ENCODE measurements at regions not wholly inside any gene's neighbourhood (a gene's known extent, or its start where the extent isn't known, plus 50 kb on each side); places are given as distances from the start of the nearest gene placed in this dataset.

DNA sequence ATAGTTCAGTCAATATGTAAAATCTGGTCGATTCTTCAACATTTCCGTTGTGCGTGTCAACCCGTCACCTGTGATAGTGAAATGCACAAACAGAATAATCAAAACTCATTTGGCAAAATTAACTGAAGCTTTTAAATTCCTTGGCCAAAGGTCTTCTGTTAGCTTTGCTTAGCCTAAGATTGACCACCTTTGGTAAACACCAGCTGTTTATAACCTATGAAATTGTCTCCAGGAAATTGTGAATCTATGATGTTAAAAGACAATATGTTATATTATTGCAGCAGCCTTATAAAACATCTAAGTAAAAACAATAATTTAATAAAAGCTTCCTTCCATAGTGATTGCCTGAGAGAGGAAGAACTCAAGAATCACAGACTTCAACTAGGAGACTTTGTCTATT lies 196.8 kb downstream of the IL15 start:
- Histone ChIP-seq H3K4me3 (replicated peaks in 1 of 3; ENCODE audit: low read depth in 2 of 3, low read length in 3 of 3) (no peak overlapping the region), H2AFZ (ENCODE audit: insufficient read depth, low read depth, low read length, poor library complexity, severe bottlenecking) (no peak overlapping the region), H3K4me2 (replicated peaks; ENCODE audit: extremely low read depth, low read length, poor library complexity, severe bottlenecking) (no peak overlapping the region), H3K9ac (ENCODE audit: insufficient read depth, low read length, poor library complexity, severe bottlenecking) (no peak overlapping the region), H3K79me2 (ENCODE audit: insufficient read depth, low read length) (no peaks in the 10 kb centered on the region), H3K36me3 (replicated peaks in 1 of 2; ENCODE audit: control insufficient read depth in 1 of 2, insufficient read depth in 2 of 2, low read length in 2 of 2) (no peaks in the 10 kb centered on the region), H3K4me1 (ENCODE audit: control insufficient read depth in 1 of 2, insufficient read depth in 2 of 2, low read length in 2 of 2) (no peaks in the 10 kb centered on the region), H3K9me3 (replicated peaks in 1 of 2; ENCODE audit: control insufficient read depth in 1 of 2, insufficient read depth in 1 of 2, low read length in 2 of 2) (peaks cover 0 to 5% of the 10 kb centered on the region in 2 donors), H3K27me3 (ENCODE audit: control insufficient read depth in 2 of 2, insufficient read depth in 2 of 2, low read length in 2 of 2) (no peaks in the 10 kb centered on the region), H3K27ac (ENCODE audit: low read depth in 1 of 2, low read length in 2 of 2) (no peak overlapping the region), H4K20me1 (ENCODE audit: insufficient read depth, low read length) (no peaks in the 10 kb centered on the region)
- intact Hi-C loops (cut with micrococcal nuclease), result no loop called here
- no peak overlapping the region for H3K27ac Mint-ChIP-seq
- H3K4me1 Mint-ChIP-seq, result no peaks in the 10 kb centered on the region
- H3K9me3 Mint-ChIP-seq, result peaks cover 2 to 19% (median 12%) of the 10 kb centered on the region in 7 donors
- no peak overlapping the region for H3K4me3 Mint-ChIP-seq
- H3K27me3 Mint-ChIP-seq (ENCODE audit: low read depth in 3 of 3), result no peaks in the 10 kb centered on the region
- DNase-seq, result no peak
- H3K36me3 Mint-ChIP-seq, result no peaks in the 10 kb centered on the region
- no peak for TF ChIP-seq CTCF (IDR thresholded peaks at IDR 0.05)
- WGBS (ENCODE audit: insufficient coverage), result no CpG with 5 or more reads among the region's 4 CpGs

GRCh38 chr4:141840299-141840986 lies 204.1 kb downstream of the IL15 start:
- no peaks in the 10 kb centered on the region for H4K20me1 ChIP-seq (ENCODE audit: insufficient read depth, low read length)
- no peaks in the 10 kb centered on the region for H3K36me3 Mint-ChIP-seq
- H3K4me1 Mint-ChIP-seq, result no peaks in the 10 kb centered on the region
- no peak overlapping the region for H3K9ac ChIP-seq (ENCODE audit: insufficient read depth, low read length, poor library complexity, severe bottlenecking)
- no peak overlapping the region for H3K4me3 ChIP-seq (replicated peaks in 1 of 3; ENCODE audit: low read depth in 2 of 3, low read length in 3 of 3)
- no peak for DNase-seq
- no peaks in the 10 kb centered on the region for H3K27me3 Mint-ChIP-seq (ENCODE audit: low read depth in 3 of 3)
- no peak overlapping the region for H2AFZ ChIP-seq (ENCODE audit: insufficient read depth, low read depth, low read length, poor library complexity, severe bottlenecking)
- no peak overlapping the region for H3K4me2 ChIP-seq (replicated peaks; ENCODE audit: extremely low read depth, low read length, poor library complexity, severe bottlenecking)
- H3K27me3 ChIP-seq (ENCODE audit: control insufficient read depth in 2 of 2, insufficient read depth in 2 of 2, low read length in 2 of 2), result no peaks in the 10 kb centered on the region
- no peaks in the 10 kb centered on the region for H3K4me1 ChIP-seq (ENCODE audit: control insufficient read depth in 1 of 2, insufficient read depth in 2 of 2, low read length in 2 of 2)
- H3K4me3 Mint-ChIP-seq, result no peak overlapping the region
- intact Hi-C loops (cut with micrococcal nuclease), result no loop called here
- peaks cover 0 to 7% (median 2%) of the 10 kb centered on the region in 7 donors for H3K9me3 Mint-ChIP-seq
- H3K9me3 ChIP-seq (replicated peaks in 1 of 2; ENCODE audit: control insufficient read depth in 1 of 2, insufficient read depth in 1 of 2, low read length in 2 of 2), result no peaks in the 10 kb centered on the region
- H3K36me3 ChIP-seq (replicated peaks in 1 of 2; ENCODE audit: control insufficient read depth in 1 of 2, insufficient read depth in 2 of 2, low read length in 2 of 2), result no peaks in the 10 kb centered on the region
- TF ChIP-seq CTCF (IDR thresholded peaks at IDR 0.05), result no peak
- WGBS (ENCODE audit: insufficient coverage), result 86% methylated on average over 4 of the region's 9 CpGs
- H3K27ac Mint-ChIP-seq, result no peak overlapping the region
- no peaks in the 10 kb centered on the region for H3K79me2 ChIP-seq (ENCODE audit: insufficient read depth, low read length)
- H3K27ac ChIP-seq (ENCODE audit: low read depth in 1 of 2, low read length in 2 of 2), result no peak overlapping the region
